CD14-positive monocyte (primary cell): ENCODE measurements at regions not wholly inside any gene's neighbourhood (a gene's known extent, or its start where the extent isn't known, plus 50 kb on each side); places are given as distances from the start of the nearest gene placed in this dataset.

Experiments
- DNase-seq, 3 donors: peaks; one replicate each; pipeline ENCODE4 v3.0.0-alpha.2; 2011 to 2022
- H2AFZ ChIP-seq: 2 replicates; pipeline ENCODE4 v1.6.0; 2012; ENCODE audit warnings: mild to moderate bottlenecking, low read depth, low read length, inconsistent platforms; ENCODE audit not compliant: insufficient read depth, poor library complexity, severe bottlenecking
- H3K27ac ChIP-seq, 2 donors: 1 replicate in 1 of 2; 2 replicates in 1 of 2; pipeline ENCODE4 v1.5.1; 2012 to 2013; ENCODE audit warnings: low read length in 2 of 2, control low read depth in 1 of 2, inconsistent platforms in 1 of 2, low read depth in 1 of 2, mild to moderate bottlenecking in 1 of 2
- H3K27me3 ChIP-seq, 2 donors: one replicate each; pipeline versions ENCODE4 v1.6.0 to v1.6.1; 2011 to 2013; ENCODE audit warnings: low read length in 2 of 2; ENCODE audit not compliant: control insufficient read depth in 2 of 2, insufficient read depth in 2 of 2
- H3K36me3 ChIP-seq, 2 donors: replicated peaks in 1 of 2; 1 replicate in 1 of 2; 2 replicates in 1 of 2; pipeline versions ENCODE4 v1.5.1 to v1.6.1; 2012 to 2013; ENCODE audit warnings: low read length in 2 of 2, control low read depth in 1 of 2, inconsistent platforms in 1 of 2, mild to moderate bottlenecking in 1 of 2; ENCODE audit not compliant: insufficient read depth in 2 of 2, control insufficient read depth in 1 of 2
- H3K4me1 ChIP-seq, 2 donors: 1 replicate in 1 of 2; 2 replicates in 1 of 2; pipeline versions ENCODE4 v1.5.1 to v1.6.1; 2012 to 2013; ENCODE audit warnings: low read length in 2 of 2, control low read depth in 1 of 2, inconsistent platforms in 1 of 2, mild to moderate bottlenecking in 1 of 2, moderate library complexity in 1 of 2; ENCODE audit not compliant: insufficient read depth in 2 of 2, control insufficient read depth in 1 of 2
- H3K4me2 ChIP-seq: replicated peaks from 2 replicates; pipeline ENCODE3; 2012; ENCODE audit warnings: low read length, moderate library complexity, mild to moderate bottlenecking; ENCODE audit not compliant: poor library complexity, severe bottlenecking; ENCODE audit errors: extremely low read depth
- H3K4me3 ChIP-seq, 3 experiments: fragments of 200-600 bp in 1 of 3; sonication (generic) in 1 of 3; replicated peaks in 1 of 3; 1 replicate in 2 of 3; 2 replicates in 1 of 3; pipeline ENCODE4 v1.5.1; 2011 to 2013; ENCODE audit warnings: low read length in 3 of 3, mild to moderate bottlenecking in 3 of 3, control low read depth in 2 of 3, low read depth in 2 of 3, inconsistent platforms in 1 of 3, moderate library complexity in 1 of 3
- H3K79me2 ChIP-seq: 2 replicates; pipeline ENCODE4 v1.6.0; 2012; ENCODE audit warnings: mild to moderate bottlenecking, control low read depth, inconsistent platforms, low read length, moderate library complexity; ENCODE audit not compliant: insufficient read depth
- H3K9ac ChIP-seq: 2 replicates; pipeline ENCODE4 v1.6.0; 2017; ENCODE audit warnings: low read length, mild to moderate bottlenecking; ENCODE audit not compliant: insufficient read depth, poor library complexity, severe bottlenecking
- H3K9me3 ChIP-seq, 2 donors: replicated peaks in 1 of 2; 1 replicate in 1 of 2; 2 replicates in 1 of 2; pipeline versions ENCODE4 v1.5.1 to v1.6.1; 2012 to 2013; ENCODE audit warnings: low read length in 2 of 2, control low read depth in 1 of 2; ENCODE audit not compliant: control insufficient read depth in 1 of 2, insufficient read depth in 1 of 2
- H4K20me1 ChIP-seq: 2 replicates; pipeline ENCODE4 v1.6.0; 2012; ENCODE audit warnings: mild to moderate bottlenecking, low read length, control low read depth, moderate library complexity; ENCODE audit not compliant: insufficient read depth
- H3K27ac Mint-ChIP-seq, 7 donors: one replicate each; pipeline ENCODE4 v1.8.0; 2020; ENCODE audit warnings: mild to moderate bottlenecking in 7 of 7, mixed read lengths in 7 of 7, moderate library complexity in 6 of 7, inconsistent platforms in 2 of 7
- H3K27me3 Mint-ChIP-seq, 3 donors: one replicate each; pipeline ENCODE4 v1.8.0; 2021 to 2022; ENCODE audit warnings: low read depth in 3 of 3, mild to moderate bottlenecking in 3 of 3, mixed read lengths in 3 of 3, moderate library complexity in 3 of 3, inconsistent platforms in 1 of 3
- H3K36me3 Mint-ChIP-seq, 2 donors: one replicate each; pipeline ENCODE4 v1.8.0; 2020; ENCODE audit warnings: mixed read lengths in 2 of 2, inconsistent platforms in 1 of 2, mild to moderate bottlenecking in 1 of 2
- H3K4me1 Mint-ChIP-seq: one replicate; pipeline ENCODE4 v1.8.0; 2020; ENCODE audit warnings: mild to moderate bottlenecking, mixed read lengths
- H3K4me3 Mint-ChIP-seq, 2 donors: one replicate each; pipeline ENCODE4 v1.8.0; 2020; ENCODE audit warnings: mild to moderate bottlenecking in 2 of 2, mixed read lengths in 2 of 2, moderate library complexity in 1 of 2
- H3K9me3 Mint-ChIP-seq, 7 donors: one replicate each; pipeline ENCODE4 v1.8.0; 2020 to 2022; ENCODE audit warnings: mixed read lengths in 7 of 7, mild to moderate bottlenecking in 6 of 7, moderate library complexity in 6 of 7, inconsistent platforms in 2 of 7
- CTCF ChIP-seq: fragments of 200-600 bp; IDR thresholded peaks from one replicate; pipeline ENCODE4 v1.8.0; 2022; ENCODE audit warnings: antibody characterized with exemption, mild to moderate bottlenecking
- WGBS: methylation state at CpG from one replicate; pipeline ENCODE4 v1.1.5; 2013; ENCODE audit warnings: missing lambda C conversion rate; ENCODE audit not compliant: insufficient coverage; 5-methylcytosine and 5-hydroxymethylcytosine counted together
- intact Hi-C, 2 donors: fragments of 100-400 bp; cut with micrococcal nuclease; formaldehyde crosslinking; loops; one replicate each; pipeline versions ENCODE4 v1.15.0 to v1.15.1; 2023

- Histone ChIP-seq H3K4me3 (no peak overlapping the region), H3K4me1 (no peaks in the 10 kb centered on the region), H3K27me3 (no peaks in the 10 kb centered on the region), H3K4me2 (no peak overlapping the region), H3K36me3 (no peaks in the 10 kb centered on the region), H4K20me1 (no peaks in the 10 kb centered on the region), H3K9ac (no peak overlapping the region), H3K9me3 (peaks cover 0 to 6% of the 10 kb centered on the region in 2 donors), H3K27ac (no peak overlapping the region), H2AFZ (no peak overlapping the region), H3K79me2 (no peaks in the 10 kb centered on the region)
- intact Hi-C loops: no loop called here
- Mint-ChIP-seq H3K9me3 (peaks cover 0 to 9% (median 3%) of the 10 kb centered on the region in 7 donors), H3K27me3 (no peaks in the 10 kb centered on the region), H3K27ac (no peak overlapping the region), H3K4me1 (no peaks in the 10 kb centered on the region), H3K36me3 (no peaks in the 10 kb centered on the region), H3K4me3 (no peak overlapping the region)
- no CpG with 5 or more reads among the region's 5 CpGs for WGBS
- no peak for DNase-seq
- no peak for TF ChIP-seq CTCF
These were observed 1641.7 kb upstream of the ACVR2A start for GRCh38 chr2:146203064-146203624.

- Histone ChIP-seq H4K20me1 (no peaks in the 10 kb centered on the region), H3K79me2 (no peaks in the 10 kb centered on the region), H3K9ac (no peak overlapping the region), H2AFZ (no peak overlapping the region), H3K36me3 (no peaks in the 10 kb centered on the region), H3K4me3 (no peak overlapping the region), H3K9me3 (peaks cover 0 to 4% of the 10 kb centered on the region in 2 donors), H3K27ac (no peak overlapping the region), H3K4me2 (no peak overlapping the region), H3K4me1 (no peaks in the 10 kb centered on the region), H3K27me3 (no peaks in the 10 kb centered on the region)
- H3K36me3 Mint-ChIP-seq: no peaks in the 10 kb centered on the region
- H3K9me3 Mint-ChIP-seq: peaks cover 0 to 8% (median 2%) of the 10 kb centered on the region in 7 donors
- no peak overlapping the region for H3K27ac Mint-ChIP-seq
- TF ChIP-seq CTCF: no peak
- H3K4me3 Mint-ChIP-seq: no peak overlapping the region
- no peaks in the 10 kb centered on the region for H3K27me3 Mint-ChIP-seq
- no peak for DNase-seq
- intact Hi-C loops: no loop called here
- no peaks in the 10 kb centered on the region for H3K4me1 Mint-ChIP-seq
These were observed 1651.2 kb upstream of the ACVR2A start for GRCh38 chr2:146193619-146194018.
